Stimulated activated naive B cell treated with anti-CD40 and anti-IgM and Interleukin-4, amounts not matched to agents 10 μg/mL and 1 μg/mL and 100 μg/mL, for 72 hours (primary cell): ENCODE measurements at regions not wholly inside any gene's neighbourhood (a gene's known extent, or its start where the extent isn't known, plus 50 kb on each side); places are given as distances from the start of the nearest gene placed in this dataset.

Experiments used
- ATAC-seq, 2 donors: fragments of 150-1000 bp; cut with Tn5 transposase; replicated peaks; 2 replicates each; pipeline ENCODE4 v1.10.0; 2021; ENCODE audit warnings: moderate library complexity in 1 of 2
- DNase-seq: peaks from one replicate; pipeline ENCODE4 v3.0.0; 2021
- H3K27ac Mint-ChIP-seq: one replicate; pipeline ENCODE4 v1.8.0; 2022; ENCODE audit warnings: mild to moderate bottlenecking, mixed read lengths
- H3K27me3 Mint-ChIP-seq, 2 donors: one replicate each; pipeline ENCODE4 v1.8.0; 2022; ENCODE audit warnings: mixed read lengths in 2 of 2
- H3K36me3 Mint-ChIP-seq, 2 donors: one replicate each; pipeline ENCODE4 v1.8.0; 2022; ENCODE audit warnings: mixed read lengths in 2 of 2, mild to moderate bottlenecking in 1 of 2
- H3K4me1 Mint-ChIP-seq, 2 donors: one replicate each; pipeline ENCODE4 v1.8.0; 2022; ENCODE audit warnings: mixed read lengths in 2 of 2, mild to moderate bottlenecking in 1 of 2
- H3K4me3 Mint-ChIP-seq, 2 donors: one replicate each; pipeline ENCODE4 v1.8.0; 2022; ENCODE audit warnings: mild to moderate bottlenecking in 2 of 2, mixed read lengths in 2 of 2, moderate library complexity in 1 of 2
- H3K9me3 Mint-ChIP-seq, 2 donors: one replicate each; pipeline ENCODE4 v1.8.0; 2022; ENCODE audit warnings: mixed read lengths in 2 of 2, mild to moderate bottlenecking in 1 of 2

DNA sequence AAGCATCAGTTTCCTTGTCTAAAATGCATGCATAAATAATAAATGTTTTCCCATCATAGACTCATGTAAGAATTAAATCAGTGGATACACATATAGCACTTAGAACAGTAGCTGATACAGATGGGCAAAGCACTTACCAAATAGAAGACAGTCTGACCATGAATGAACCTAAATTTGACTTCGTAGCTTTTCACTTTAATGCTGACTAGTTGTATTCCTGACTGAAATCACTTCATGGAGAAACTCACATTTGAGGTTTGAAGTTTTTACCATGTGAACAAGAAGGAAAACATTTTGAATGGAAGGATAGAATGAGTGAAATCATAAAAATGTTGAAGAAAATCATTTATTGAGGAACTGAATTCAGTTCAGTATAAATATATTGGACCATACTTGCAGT lies 68.8 kb upstream of the TMCO5A start:
- Mint-ChIP-seq H3K27ac (no peak overlapping the region), H3K9me3 (peaks cover 3 to 5% of the 10 kb centered on the region in 2 donors), H3K27me3 (no peaks in the 10 kb centered on the region), H3K4me1 (no peaks in the 10 kb centered on the region), H3K36me3 (no peaks in the 10 kb centered on the region), H3K4me3 (no peak overlapping the region)
- no peak for DNase-seq
- ATAC-seq: no peak

DNA sequence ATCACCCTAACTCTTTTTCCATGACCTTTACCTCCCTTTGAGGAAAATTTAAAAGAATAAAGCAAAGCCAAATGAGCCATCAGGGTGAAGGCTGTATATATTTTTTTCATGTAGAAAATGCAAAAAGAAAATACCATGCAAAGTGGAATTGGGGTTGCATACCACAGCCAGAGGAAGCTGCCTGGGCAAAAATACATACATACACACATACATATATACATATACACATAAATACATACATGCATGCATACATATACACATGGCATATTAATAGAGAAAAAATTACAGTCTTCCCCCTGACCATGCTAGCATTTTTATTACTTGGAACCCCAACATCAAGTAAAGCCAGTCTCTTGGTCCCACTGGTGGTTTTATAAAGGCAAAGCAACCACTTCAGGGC lies 63.7 kb upstream of the TMCO5A start:
- DNase-seq (no peak), ATAC-seq (no peak)
- Mint-ChIP-seq H3K9me3 (no peaks in the 10 kb centered on the region), H3K27ac (no peak overlapping the region), H3K27me3 (peaks cover 0 to 6% of the 10 kb centered on the region in 2 donors), H3K4me1 (no peaks in the 10 kb centered on the region), H3K4me3 (no peak overlapping the region), H3K36me3 (no peaks in the 10 kb centered on the region)

DNA sequence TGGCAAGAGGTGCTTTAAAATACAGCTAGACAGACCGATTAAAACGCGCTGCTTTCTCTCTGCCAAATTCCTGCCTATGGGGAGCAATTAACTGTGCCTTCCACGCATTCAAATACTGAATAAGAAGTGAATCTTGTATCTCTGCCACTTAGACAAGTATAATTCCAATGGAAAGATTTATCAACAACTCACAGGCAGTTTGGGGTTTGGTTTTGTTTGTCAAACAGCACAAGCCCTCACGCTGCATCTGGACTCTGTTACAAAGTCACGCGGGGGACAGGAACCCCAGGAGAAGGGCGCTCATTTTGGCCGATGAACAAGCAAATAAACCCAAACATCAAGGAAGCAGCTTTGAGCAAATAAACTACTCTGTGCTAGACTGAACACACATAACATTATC lies 61.8 kb upstream of the TMCO5A start:
- DNase-seq (no peak), ATAC-seq (no peak)
- Mint-ChIP-seq H3K9me3 (no peaks in the 10 kb centered on the region), H3K4me3 (no peak overlapping the region), H3K4me1 (no peaks in the 10 kb centered on the region), H3K36me3 (no peaks in the 10 kb centered on the region), H3K27ac (no peak overlapping the region), H3K27me3 (peaks cover 0 to 6% of the 10 kb centered on the region in 2 donors)

DNA sequence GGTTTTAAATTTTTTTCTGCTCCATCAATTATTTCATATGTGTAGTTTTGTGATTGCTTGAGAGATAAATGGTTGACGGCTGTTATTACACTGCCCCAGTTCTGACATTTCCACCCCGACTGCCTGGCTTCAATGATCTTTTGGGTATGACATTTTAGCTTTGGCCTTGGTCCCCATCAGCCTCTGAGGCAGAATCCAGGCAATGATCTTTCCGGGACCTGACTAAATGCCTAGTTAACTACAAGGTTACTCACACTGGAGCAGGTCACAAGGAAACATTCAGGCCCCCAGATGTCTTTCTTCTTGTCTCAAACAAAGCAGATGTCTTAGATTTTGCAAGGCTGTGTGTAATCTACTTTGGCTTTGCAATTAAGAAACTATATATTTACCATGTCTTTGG lies 61.1 kb upstream of the TMCO5A start:
- Mint-ChIP-seq H3K9me3 (no peaks in the 10 kb centered on the region), H3K4me3 (no peak overlapping the region), H3K27me3 (peaks cover 0 to 6% of the 10 kb centered on the region in 2 donors), H3K27ac (no peak overlapping the region), H3K4me1 (no peaks in the 10 kb centered on the region), H3K36me3 (no peaks in the 10 kb centered on the region)
- DNase-seq: no peak
- no peak for ATAC-seq

DNA sequence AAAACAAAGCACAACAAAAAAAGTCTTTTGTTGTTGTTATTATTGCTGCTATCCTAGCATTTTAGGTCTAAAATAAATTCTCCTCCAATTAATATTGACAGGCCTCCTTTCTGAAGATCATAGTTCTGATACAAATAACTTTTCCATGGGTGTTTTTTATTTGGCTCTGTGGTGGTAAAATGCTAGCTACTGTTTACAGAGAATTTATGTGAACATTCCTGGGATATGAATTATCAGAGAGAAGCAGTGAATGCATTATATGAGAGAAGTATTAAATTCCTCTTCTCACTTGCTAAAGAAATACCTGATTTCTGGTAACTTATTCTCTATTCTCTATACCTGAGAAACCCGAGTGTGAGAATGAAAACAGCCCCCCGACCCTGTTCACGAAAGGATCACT lies 57.5 kb upstream of the TMCO5A start:
- ATAC-seq (no peak), DNase-seq (no peak)
- Mint-ChIP-seq H3K27ac (no peak overlapping the region), H3K4me3 (no peak overlapping the region), H3K4me1 (no peaks in the 10 kb centered on the region), H3K9me3 (no peaks in the 10 kb centered on the region), H3K27me3 (peaks cover 0 to 10% of the 10 kb centered on the region in 2 donors), H3K36me3 (no peaks in the 10 kb centered on the region)

DNA sequence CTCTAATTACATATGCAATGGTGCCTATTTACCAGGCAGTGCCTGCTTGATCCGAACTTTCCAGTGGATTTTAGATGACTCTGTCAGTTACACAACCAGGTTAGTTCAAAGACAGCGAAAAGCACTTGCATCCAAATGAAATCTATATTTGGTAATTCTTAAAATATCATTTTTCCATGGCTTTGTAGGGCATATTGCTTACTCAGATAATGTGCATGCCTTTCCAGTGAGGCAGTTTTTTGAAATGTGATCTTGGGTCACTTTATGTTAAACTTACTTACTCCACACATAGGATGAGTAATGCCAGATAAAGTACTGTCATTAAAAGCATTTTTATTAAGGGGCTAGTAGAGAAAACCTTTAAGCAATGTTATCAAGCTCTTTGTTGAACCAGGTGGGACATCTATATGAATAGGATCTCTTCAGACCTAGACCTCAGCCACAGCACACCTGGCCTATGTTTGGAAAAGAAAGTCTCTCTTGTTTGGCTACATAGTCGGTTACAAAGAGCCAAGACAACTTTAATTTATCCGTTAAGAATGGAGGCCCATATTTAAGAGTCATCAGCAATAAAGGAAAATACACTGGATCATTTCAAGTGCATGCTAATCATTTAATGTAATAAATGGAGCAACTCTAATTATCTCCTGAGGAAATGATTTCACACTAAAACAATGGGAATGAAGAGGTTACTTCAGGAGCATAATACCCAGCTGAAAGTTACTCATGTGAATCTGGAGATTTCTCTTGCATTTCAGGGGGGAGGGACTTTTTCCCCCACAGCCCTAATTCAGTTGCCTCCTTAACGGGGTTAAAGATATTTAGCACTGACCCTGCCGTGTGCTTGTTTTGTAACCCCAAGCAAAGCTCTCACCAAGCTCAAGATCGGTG lies 56.3 kb upstream of the TMCO5A start:
- ATAC-seq (no peak), DNase-seq (no peak)
- H3K9me3 Mint-ChIP-seq: no peaks in the 10 kb centered on the region
- no peak overlapping the region for H3K4me3 Mint-ChIP-seq
- no peaks in the 10 kb centered on the region for H3K4me1 Mint-ChIP-seq
- H3K27ac Mint-ChIP-seq: no peak overlapping the region
- no peaks in the 10 kb centered on the region for H3K36me3 Mint-ChIP-seq
- peaks cover 10 to 11% of the 10 kb centered on the region in 2 donors for H3K27me3 Mint-ChIP-seq

DNA sequence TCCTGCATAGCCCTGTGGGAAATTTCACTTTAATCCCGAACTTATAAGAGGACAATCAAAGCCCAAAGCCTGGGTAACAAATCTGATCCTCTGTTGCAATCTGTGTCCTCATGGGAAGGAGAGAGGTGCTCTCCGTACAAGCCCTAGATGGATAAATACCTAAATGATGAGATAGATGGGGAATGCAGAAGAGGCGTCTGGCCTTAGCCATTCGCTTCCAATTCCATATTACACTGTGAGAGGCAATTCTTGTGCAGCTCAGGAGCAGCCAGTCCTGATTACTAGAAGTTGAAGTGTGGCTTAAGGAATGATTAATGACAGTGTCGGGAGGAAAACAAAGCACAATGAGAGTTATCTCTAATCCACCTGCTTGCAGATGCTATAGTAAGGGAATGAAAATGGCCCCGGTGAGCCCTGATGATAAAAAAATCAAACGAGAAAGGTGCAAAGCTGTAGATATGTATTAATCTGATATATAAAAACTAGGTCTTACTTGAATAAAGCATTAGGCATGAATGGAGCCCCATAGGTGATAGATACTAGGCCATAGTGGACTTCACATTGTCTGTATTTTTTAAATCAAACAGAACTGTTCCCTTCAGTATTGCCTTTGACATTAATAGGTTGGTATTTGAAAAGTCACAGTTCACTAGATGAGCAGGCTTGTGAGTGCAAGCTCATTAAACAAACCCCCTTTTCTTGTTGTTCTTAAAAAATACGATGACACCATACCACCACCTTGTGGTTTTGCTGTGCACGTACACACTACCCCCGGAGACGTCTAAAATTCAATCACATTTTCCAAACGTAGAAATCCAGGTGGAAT lies 54.2 kb upstream of the TMCO5A start:
- DNase-seq (no peak), ATAC-seq (peak in 1 of 2 donors; percentile 25)
- Mint-ChIP-seq H3K9me3 (no peaks in the 10 kb centered on the region), H3K4me3 (no peak overlapping the region), H3K27ac (no peak overlapping the region), H3K36me3 (no peaks in the 10 kb centered on the region), H3K27me3 (peaks cover 22 to 24% of the 10 kb centered on the region in 2 donors), H3K4me1 (no peaks in the 10 kb centered on the region)

DNA sequence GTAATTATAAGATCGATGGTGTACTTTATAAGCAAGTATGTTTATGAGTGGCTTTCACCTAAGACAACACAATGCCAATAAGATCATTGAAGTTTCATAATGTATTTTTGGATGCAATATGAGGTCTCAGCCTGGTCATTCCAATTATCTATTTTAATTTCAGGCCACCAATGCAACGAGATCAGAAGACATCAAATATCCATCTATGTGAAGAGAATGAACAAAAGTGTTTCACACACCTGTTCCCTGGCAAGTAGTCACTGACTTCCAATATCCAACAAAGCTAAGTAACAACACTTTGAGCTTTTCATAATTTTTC lies 53.6 kb upstream of the TMCO5A start:
- H3K27me3 Mint-ChIP-seq: peaks cover 22 to 24% of the 10 kb centered on the region in 2 donors
- ATAC-seq (no peak), DNase-seq (no peak)
- no peaks in the 10 kb centered on the region for H3K36me3 Mint-ChIP-seq
- no peaks in the 10 kb centered on the region for H3K4me1 Mint-ChIP-seq
- no peak overlapping the region for H3K27ac Mint-ChIP-seq
- H3K4me3 Mint-ChIP-seq: no peak overlapping the region
- H3K9me3 Mint-ChIP-seq: no peaks in the 10 kb centered on the region

DNA sequence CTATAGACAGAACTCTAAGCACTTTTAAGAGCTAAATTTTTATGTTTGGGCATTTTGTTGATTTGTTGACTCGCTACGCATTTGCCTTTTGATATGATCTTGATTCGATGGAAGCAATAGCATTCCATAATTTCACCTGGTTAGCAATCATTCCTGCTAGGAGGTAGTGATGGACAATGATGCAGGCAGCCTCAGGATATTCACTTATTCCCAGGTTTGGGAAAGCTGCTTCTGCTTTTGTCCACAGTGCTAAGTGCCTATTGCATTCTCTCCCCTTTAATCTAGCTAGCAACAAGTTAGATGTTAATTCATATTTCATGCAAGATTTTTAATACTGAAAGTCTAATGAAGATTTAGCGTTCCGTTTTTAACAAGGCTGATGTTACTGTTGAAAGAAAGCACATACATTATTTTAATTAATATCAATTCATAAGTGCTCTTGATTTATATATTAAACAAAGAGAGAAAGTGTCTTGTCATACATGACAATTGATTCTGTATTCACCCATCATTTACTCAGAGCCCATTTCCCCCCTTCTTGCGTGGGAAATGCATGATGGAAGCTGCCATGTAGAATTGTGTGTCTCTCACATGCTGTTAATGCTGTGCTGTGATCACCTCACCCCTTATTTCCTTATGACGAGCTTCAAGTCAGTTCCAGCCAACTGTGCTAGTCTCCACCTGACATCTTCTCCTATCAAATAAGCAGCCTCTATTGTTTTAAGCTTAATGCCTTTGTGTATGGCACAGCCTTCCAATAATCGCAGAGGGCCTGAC lies 53.0 kb upstream of the TMCO5A start:
- no peak for ATAC-seq
- H3K27ac Mint-ChIP-seq: no peak overlapping the region

DNA sequence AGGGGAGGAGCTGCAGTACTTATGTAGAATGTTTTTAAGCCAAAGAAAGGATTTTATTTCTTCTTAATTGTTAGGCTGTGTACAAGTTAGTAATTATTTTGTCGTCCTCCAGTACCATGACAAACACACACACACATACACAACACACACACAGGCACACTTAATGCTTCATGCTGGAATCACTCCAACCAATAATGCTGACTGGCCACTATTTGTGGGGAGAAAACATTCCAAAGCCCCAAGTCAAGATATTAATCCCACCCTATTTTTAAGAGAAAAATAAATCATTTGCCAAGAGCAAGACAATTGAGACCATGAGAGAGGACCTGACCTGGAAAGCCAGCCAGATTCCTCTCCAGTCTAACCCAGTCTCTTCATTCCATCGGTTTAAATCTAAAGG lies 51.8 kb upstream of the TMCO5A start:
- Mint-ChIP-seq H3K4me1 (no peaks in the 10 kb centered on the region), H3K4me3 (no peak overlapping the region), H3K27ac (no peak overlapping the region), H3K9me3 (no peaks in the 10 kb centered on the region), H3K27me3 (peaks cover 22 to 29% of the 10 kb centered on the region in 2 donors), H3K36me3 (no peaks in the 10 kb centered on the region)
- ATAC-seq (no peak), DNase-seq (no peak)

More for the DNA sequence above, 53.0 kb upstream of the TMCO5A start:
- H3K27me3 Mint-ChIP-seq: peaks cover 22 to 28% of the 10 kb centered on the region in 2 donors
- DNase-seq: no peak
- H3K4me1 Mint-ChIP-seq: no peaks in the 10 kb centered on the region
- H3K4me3 Mint-ChIP-seq: no peak overlapping the region
- no peaks in the 10 kb centered on the region for H3K9me3 Mint-ChIP-seq
- no peaks in the 10 kb centered on the region for H3K36me3 Mint-ChIP-seq
